ENCODE measurements at regions not wholly inside any gene's neighbourhood (a gene's known extent, or its start where the extent isn't known, plus 50 kb on each side); places are given as distances from the start of the nearest gene placed in this dataset.

DNA sequence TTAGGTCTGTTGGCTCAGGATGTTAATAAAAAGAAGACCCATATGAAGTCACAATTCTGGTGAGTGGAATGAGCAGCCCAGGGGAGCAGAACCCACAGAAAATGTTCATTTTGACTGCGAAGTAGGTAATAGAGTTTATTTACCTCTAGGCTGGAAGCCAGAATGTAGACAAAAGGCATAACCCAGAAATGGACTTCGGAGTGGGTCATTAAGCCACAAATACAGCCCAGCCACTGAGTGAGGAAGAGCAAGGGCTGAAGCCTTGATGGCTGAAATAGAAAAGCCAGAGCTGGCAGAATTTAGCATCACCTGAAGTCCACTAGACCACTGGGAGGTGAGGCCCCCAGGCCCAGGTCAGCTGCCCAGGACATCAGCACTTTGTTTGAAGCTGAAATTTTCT is 168.0 kb downstream of the NXNL2 start:
- no peak for DNase-seq (ENCODE audit: low read depth, low spot score)
- intact Hi-C loops (cut with micrococcal nuclease; ENCODE audit: unreplicated experiment) (no loop called here), in situ Hi-C loops (cut with HindIII; ENCODE audit: low pct_unique_long_range_greater_than_20kb, low sequenced_read_pairs) (no loop called here)
- CTCF ChIA-PET = no interaction called here
- no TSS peak for BruUV-seq (replicated peaks)
- no peaks in the 10 kb centered on the region for H3K27me3 ChIP-seq (ENCODE audit: control insufficient read depth, insufficient read depth, low read length)
- H3K4me3 ChIP-seq (ENCODE audit: low read depth in 2 of 2, low read length in 2 of 2) = no peak overlapping the region
- POLR2A ChIA-PET = no interaction called here
- H3K36me3 ChIP-seq (ENCODE audit: control insufficient read depth, insufficient read depth, low read length) = no peaks in the 10 kb centered on the region
- H3K4me1 ChIP-seq (ENCODE audit: control insufficient read depth, insufficient read depth, low read length) = no peaks in the 10 kb centered on the region
- H3K9me3 ChIP-seq (ENCODE audit: control insufficient read depth, insufficient read depth, low read depth, low read length) = no peaks in the 10 kb centered on the region
- no peak for TF ChIP-seq POLR2AphosphoS5 (IDR thresholded peaks at IDR 0.05; ENCODE audit: low read depth, low read length)
- TF ChIP-seq SIN3A (IDR thresholded peaks at IDR 0.05; ENCODE audit: borderline replicate concordance, insufficient read depth, low read depth, low read length) = no peak
- TF ChIP-seq, protein P1, sequence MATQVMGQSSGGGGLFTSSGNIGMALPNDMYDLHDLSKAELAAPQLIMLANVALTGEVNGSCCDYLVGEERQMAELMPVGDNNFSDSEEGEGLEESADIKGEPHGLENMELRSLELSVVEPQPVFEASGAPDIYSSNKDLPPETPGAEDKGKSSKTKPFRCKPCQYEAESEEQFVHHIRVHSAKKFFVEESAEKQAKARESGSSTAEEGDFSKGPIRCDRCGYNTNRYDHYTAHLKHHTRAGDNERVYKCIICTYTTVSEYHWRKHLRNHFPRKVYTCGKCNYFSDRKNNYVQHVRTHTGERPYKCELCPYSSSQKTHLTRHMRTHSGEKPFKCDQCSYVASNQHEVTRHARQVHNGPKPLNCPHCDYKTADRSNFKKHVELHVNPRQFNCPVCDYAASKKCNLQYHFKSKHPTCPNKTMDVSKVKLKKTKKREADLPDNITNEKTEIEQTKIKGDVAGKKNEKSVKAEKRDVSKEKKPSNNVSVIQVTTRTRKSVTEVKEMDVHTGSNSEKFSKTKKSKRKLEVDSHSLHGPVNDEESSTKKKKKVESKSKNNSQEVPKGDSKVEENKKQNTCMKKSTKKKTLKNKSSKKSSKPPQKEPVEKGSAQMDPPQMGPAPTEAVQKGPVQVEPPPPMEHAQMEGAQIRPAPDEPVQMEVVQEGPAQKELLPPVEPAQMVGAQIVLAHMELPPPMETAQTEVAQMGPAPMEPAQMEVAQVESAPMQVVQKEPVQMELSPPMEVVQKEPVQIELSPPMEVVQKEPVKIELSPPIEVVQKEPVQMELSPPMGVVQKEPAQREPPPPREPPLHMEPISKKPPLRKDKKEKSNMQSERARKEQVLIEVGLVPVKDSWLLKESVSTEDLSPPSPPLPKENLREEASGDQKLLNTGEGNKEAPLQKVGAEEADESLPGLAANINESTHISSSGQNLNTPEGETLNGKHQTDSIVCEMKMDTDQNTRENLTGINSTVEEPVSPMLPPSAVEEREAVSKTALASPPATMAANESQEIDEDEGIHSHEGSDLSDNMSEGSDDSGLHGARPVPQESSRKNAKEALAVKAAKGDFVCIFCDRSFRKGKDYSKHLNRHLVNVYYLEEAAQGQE (IDR thresholded peaks at IDR 0.05; ENCODE audit: insufficient read depth in 1 of 2, low read depth in 2 of 2, low read length in 1 of 2) = no peak
- TF ChIP-seq TCF7L2 (IDR thresholded peaks at IDR 0.05; ENCODE audit: low read depth, low read length) = no peak
- TF ChIP-seq, protein P2, sequence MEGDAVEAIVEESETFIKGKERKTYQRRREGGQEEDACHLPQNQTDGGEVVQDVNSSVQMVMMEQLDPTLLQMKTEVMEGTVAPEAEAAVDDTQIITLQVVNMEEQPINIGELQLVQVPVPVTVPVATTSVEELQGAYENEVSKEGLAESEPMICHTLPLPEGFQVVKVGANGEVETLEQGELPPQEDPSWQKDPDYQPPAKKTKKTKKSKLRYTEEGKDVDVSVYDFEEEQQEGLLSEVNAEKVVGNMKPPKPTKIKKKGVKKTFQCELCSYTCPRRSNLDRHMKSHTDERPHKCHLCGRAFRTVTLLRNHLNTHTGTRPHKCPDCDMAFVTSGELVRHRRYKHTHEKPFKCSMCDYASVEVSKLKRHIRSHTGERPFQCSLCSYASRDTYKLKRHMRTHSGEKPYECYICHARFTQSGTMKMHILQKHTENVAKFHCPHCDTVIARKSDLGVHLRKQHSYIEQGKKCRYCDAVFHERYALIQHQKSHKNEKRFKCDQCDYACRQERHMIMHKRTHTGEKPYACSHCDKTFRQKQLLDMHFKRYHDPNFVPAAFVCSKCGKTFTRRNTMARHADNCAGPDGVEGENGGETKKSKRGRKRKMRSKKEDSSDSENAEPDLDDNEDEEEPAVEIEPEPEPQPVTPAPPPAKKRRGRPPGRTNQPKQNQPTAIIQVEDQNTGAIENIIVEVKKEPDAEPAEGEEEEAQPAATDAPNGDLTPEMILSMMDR (IDR thresholded peaks at IDR 0.05) = no peak
- ATAC-seq = no peak
- no peak overlapping the region for H3K27ac ChIP-seq (ENCODE audit: low read length)

DNA sequence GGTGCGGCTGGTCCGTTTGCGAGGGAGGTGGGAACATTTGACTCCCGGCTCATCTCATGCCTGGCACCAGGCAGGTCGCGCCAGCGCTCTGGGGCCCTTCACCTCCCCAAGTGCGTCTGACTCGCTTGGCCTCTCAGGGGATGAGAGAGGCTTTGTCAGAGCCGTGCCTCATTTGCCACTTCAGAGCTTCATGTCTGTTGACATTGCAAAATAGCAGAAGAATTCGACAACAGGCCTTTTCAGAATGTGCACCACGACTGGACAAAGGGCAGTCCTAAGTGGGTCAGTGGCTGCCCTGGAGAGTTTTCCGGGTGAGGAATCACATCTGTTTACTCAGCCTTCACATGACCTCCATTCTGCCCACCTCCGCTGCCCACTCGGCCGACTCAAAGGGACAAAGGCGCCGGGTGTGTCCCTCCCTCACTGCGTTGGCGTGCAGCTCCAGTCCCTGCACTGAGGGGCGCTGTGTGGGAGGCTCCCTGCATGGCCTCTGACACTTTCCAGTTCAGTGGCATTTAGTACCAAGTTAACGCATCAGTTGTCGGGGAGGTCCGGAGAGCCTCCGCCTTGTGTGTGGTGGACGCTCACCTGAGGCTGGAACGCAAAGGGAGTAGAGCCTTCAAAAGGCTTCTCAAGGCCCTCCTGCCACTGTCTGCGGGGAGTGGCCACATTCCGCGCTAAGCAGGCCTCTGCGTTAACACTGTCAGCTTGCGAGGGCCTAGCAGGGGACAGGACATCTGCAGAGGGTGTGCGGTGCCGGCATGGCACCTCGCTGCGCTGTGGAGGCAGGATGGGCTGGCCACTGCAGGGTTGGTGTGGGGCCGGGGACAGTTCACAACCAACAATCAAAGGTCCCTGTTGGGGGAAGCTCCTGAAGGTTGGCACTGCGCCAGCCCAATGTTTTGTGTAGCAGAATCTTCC is 171.5 kb downstream of the NXNL2 start:
- Histone ChIP-seq H3K36me3 (ENCODE audit: control insufficient read depth, insufficient read depth, low read length) (no peaks in the 10 kb centered on the region), H3K9me3 (ENCODE audit: control insufficient read depth, insufficient read depth, low read depth, low read length) (no peaks in the 10 kb centered on the region), H3K4me3 (ENCODE audit: low read depth in 2 of 2, low read length in 2 of 2) (no peak overlapping the region), H3K4me1 (ENCODE audit: control insufficient read depth, insufficient read depth, low read length) (no peaks in the 10 kb centered on the region), H3K27ac (ENCODE audit: low read length) (no peak overlapping the region), H3K27me3 (ENCODE audit: control insufficient read depth, insufficient read depth, low read length) (no peaks in the 10 kb centered on the region)
- no TSS peak for BruUV-seq (replicated peaks)
- DNase-seq (ENCODE audit: low read depth, low spot score) (no peak), ATAC-seq (no peak)
- TF ChIP-seq POLR2AphosphoS5 (IDR thresholded peaks at IDR 0.05; ENCODE audit: low read depth, low read length) = no peak
- no peak for TF ChIP-seq TCF7L2 (IDR thresholded peaks at IDR 0.05; ENCODE audit: low read depth, low read length)
- ChIA-PET CTCF (interaction anchor here (0.6 kb wide), 1 partner anchor 258 kb away, joined by 3 read pairs; no protein-coding TSS in a partner anchor), POLR2A (no interaction called here)
- intact Hi-C loops (cut with micrococcal nuclease; ENCODE audit: unreplicated experiment) (no loop called here), in situ Hi-C loops (cut with HindIII; ENCODE audit: low pct_unique_long_range_greater_than_20kb, low sequenced_read_pairs) (no loop called here)

DNA sequence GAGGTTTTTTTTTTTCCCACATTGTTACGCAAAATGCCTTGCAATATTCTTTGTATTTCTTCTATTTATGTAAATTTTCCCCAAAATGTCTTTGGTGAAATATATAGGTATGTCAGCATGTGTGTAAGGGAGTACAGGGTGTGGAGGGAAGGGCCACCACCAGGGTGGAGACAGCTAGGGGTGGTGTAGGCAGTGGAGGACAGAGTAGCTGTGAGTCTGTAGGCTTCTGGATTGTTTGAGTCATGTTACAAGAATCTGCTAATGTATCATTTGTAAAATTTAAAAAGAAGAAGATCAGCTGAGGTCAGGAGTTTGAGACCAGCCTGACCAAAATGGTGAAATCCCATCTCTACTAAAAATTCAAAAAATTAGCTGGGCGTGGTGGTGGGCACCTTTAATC is 175.5 kb downstream of the NXNL2 start:
- Histone ChIP-seq H3K9me3 (ENCODE audit: control insufficient read depth, insufficient read depth, low read depth, low read length) (no peaks in the 10 kb centered on the region), H3K36me3 (ENCODE audit: control insufficient read depth, insufficient read depth, low read length) (no peaks in the 10 kb centered on the region), H3K27ac (ENCODE audit: low read length) (no peak overlapping the region), H3K4me1 (ENCODE audit: control insufficient read depth, insufficient read depth, low read length) (no peaks in the 10 kb centered on the region), H3K27me3 (ENCODE audit: control insufficient read depth, insufficient read depth, low read length) (no peaks in the 10 kb centered on the region), H3K4me3 (ENCODE audit: low read depth in 2 of 2, low read length in 2 of 2) (no peak overlapping the region)
- in situ Hi-C loops (cut with HindIII; ENCODE audit: low pct_unique_long_range_greater_than_20kb, low sequenced_read_pairs) (no loop called here), intact Hi-C loops (cut with micrococcal nuclease; ENCODE audit: unreplicated experiment) (no loop called here)
- TF ChIP-seq SIN3A (IDR thresholded peaks at IDR 0.05; ENCODE audit: borderline replicate concordance, insufficient read depth, low read depth, low read length) (no peak), TCF7L2 (IDR thresholded peaks at IDR 0.05; ENCODE audit: low read depth, low read length) (no peak), POLR2AphosphoS5 (IDR thresholded peaks at IDR 0.05; ENCODE audit: low read depth, low read length) (no peak)
- TF ChIP-seq, protein P1 (IDR thresholded peaks at IDR 0.05; ENCODE audit: insufficient read depth in 1 of 2, low read depth in 2 of 2, low read length in 1 of 2) = no peak
- TF ChIP-seq, protein P2 (IDR thresholded peaks at IDR 0.05) = no peak
- no peak for DNase-seq (ENCODE audit: low read depth, low spot score)
- BruUV-seq (replicated peaks) = no TSS peak
- POLR2A ChIA-PET = no interaction called here
- CTCF ChIA-PET = no interaction called here
- ATAC-seq = no peak
